OCI-LY7 (cell line): ENCODE measurements at regions not wholly inside any gene's neighbourhood (a gene's known extent, or its start where the extent isn't known, plus 50 kb on each side); places are given as distances from the start of the nearest gene placed in this dataset.

Experiments
- BruUV-seq: library from RNA; stranded (reverse); fragments of 400-500 nt; replicated peaks from 2 replicates; lab custom pipeline; 2021; lab: Mats Ljungman, UMichigan
- CTCF ChIA-PET: fragments of 300-600 bp; sonication (Branson Sonifier 250); formaldehyde crosslinking; loops from one replicate; lab custom pipeline; 2022; ENCODE audit warnings: antibody characterized with exemption; ENCODE audit not compliant: unreplicated experiment; lab: Charles Lee
- POLR2A ChIA-PET: fragments of 300-600 bp; sonication (Branson Sonifier 250); formaldehyde crosslinking; loops from one replicate; lab custom pipeline; 2022; ENCODE audit warnings: antibody characterized with exemption; lab: Charles Lee
- DNase-seq: peaks from one replicate; pipeline ENCODE4 v3.0.0-alpha.2; 2015; ENCODE audit warnings: low spot score
- H2AFZ ChIP-seq: fragments of 200-600 bp; sonication (generic), shearing (Covaris generic); 2 replicates; pipeline ENCODE4 v1.6.1; 2014; ENCODE audit warnings: mild to moderate bottlenecking, antibody characterized with exemption, low read length, moderate library complexity
- H3K27ac ChIP-seq: fragments of 200-600 bp; sonication (generic); 2 replicates; pipeline ENCODE4 v1.5.1; 2014; ENCODE audit warnings: mixed run types, low read depth, mild to moderate bottlenecking, moderate library complexity, low read length, inconsistent platforms; ENCODE audit not compliant: poor library complexity, severe bottlenecking
- H3K36me3 ChIP-seq: fragments of 200-600 bp; sonication (generic); 2 replicates; pipeline ENCODE4 v1.6.1; 2014; ENCODE audit warnings: mild to moderate bottlenecking, antibody characterized with exemption, low read length, moderate library complexity, mixed read lengths; ENCODE audit not compliant: insufficient read depth
- H3K4me1 ChIP-seq: fragments of 200-600 bp; sonication (generic); 2 replicates; pipeline ENCODE4 v1.5.1; 2014; ENCODE audit warnings: mild to moderate bottlenecking, low read length; ENCODE audit not compliant: insufficient read depth, poor library complexity, severe bottlenecking
- H3K4me2 ChIP-seq: fragments of 200-600 bp; sonication (generic); 2 replicates; pipeline ENCODE4 v1.6.1; 2014; ENCODE audit warnings: mild to moderate bottlenecking, low read length
- H3K4me3 ChIP-seq: fragments of 200-600 bp; sonication (generic); 2 replicates; pipeline ENCODE4 v1.5.1; 2014; ENCODE audit warnings: mild to moderate bottlenecking, low read depth, low read length; ENCODE audit not compliant: poor library complexity, severe bottlenecking
- H3K79me2 ChIP-seq: fragments of 200-600 bp; sonication (generic); 2 replicates; pipeline ENCODE4 v1.6.1; 2016; ENCODE audit warnings: low read depth, mild to moderate bottlenecking, low read length, moderate library complexity, mixed read lengths; ENCODE audit not compliant: insufficient read depth
- H3K9me2 ChIP-seq: fragments of 200-600 bp; sonication (generic); 2 replicates; pipeline ENCODE4 v1.6.1; 2016; ENCODE audit warnings: mild to moderate bottlenecking, low read length, mixed read lengths; ENCODE audit not compliant: insufficient read depth
- H3K9me3 ChIP-seq: fragments of 200-600 bp; sonication (generic); 2 replicates; pipeline ENCODE4 v1.6.1; 2014; ENCODE audit warnings: mild to moderate bottlenecking, mixed run types, low read length, mixed read lengths
- H4K20me1 ChIP-seq: fragments of 200-600 bp; sonication (generic); 2 replicates; pipeline ENCODE4 v1.6.1; 2014; ENCODE audit warnings: mild to moderate bottlenecking, antibody characterized with exemption, low read length, moderate library complexity, mixed read lengths; ENCODE audit not compliant: insufficient read depth
- CTCF ChIP-seq: fragments of 200-600 bp; sonication (generic); conservative IDR thresholded peaks from 2 replicates; pipeline ENCODE4 v1.5.1; 2014; ENCODE audit warnings: mild to moderate bottlenecking, antibody characterized with exemption, low read length, moderate library complexity, mixed read lengths
- EZH2phosphoT487 ChIP-seq: fragments of 200-600 bp; sonication (generic); IDR thresholded peaks from 2 replicates; pipeline ENCODE4 v1.6.1; 2018; ENCODE audit warnings: low read depth, borderline replicate concordance, mild to moderate bottlenecking, mixed run types, antibody characterized with exemption, low read length, moderate library complexity, mixed read lengths
- intact Hi-C: fragments of 100-400 bp; cut with micrococcal nuclease; formaldehyde crosslinking; loops from one replicate; pipeline ENCODE4 v1.10.0; 2022; ENCODE audit not compliant: unreplicated experiment

GRCh38 chr5:6090838-6091237 lies 287.5 kb downstream of the MED10 start:
- Histone ChIP-seq H3K27ac (no peak overlapping the region), H3K4me2 (no peak overlapping the region), H3K4me3 (no peak overlapping the region), H4K20me1 (no peaks in the 10 kb centered on the region), H3K9me2 (no peaks in the 10 kb centered on the region), H3K36me3 (no peaks in the 10 kb centered on the region), H3K79me2 (no peaks in the 10 kb centered on the region), H2AFZ (no peak overlapping the region), H3K9me3 (no peaks in the 10 kb centered on the region), H3K4me1 (no peaks in the 10 kb centered on the region)
- DNase-seq: no peak
- CTCF ChIA-PET: no interaction called here
- intact Hi-C loops: no loop called here
- POLR2A ChIA-PET: interaction anchor here (0.6 kb wide), 1 partner anchor 287 kb away, joined by 3 read pairs; the partner anchor contains the start of gene MED10
- BruUV-seq: no TSS peak
- TF ChIP-seq CTCF (no peak), EZH2phosphoT487 (no peak)

- Histone ChIP-seq H3K4me1 (no peaks in the 10 kb centered on the region), H3K4me2 (no peak overlapping the region), H3K4me3 (no peak overlapping the region), H3K79me2 (no peaks in the 10 kb centered on the region), H3K27ac (no peak overlapping the region), H4K20me1 (no peaks in the 10 kb centered on the region), H3K9me3 (no peaks in the 10 kb centered on the region), H2AFZ (no peak overlapping the region), H3K36me3 (no peaks in the 10 kb centered on the region), H3K9me2 (no peaks in the 10 kb centered on the region)
- intact Hi-C loops: no loop called here
- no peak for DNase-seq
- TF ChIP-seq EZH2phosphoT487 (no peak), CTCF (no peak)
- ChIA-PET POLR2A (interaction anchor here (0.6 kb wide), 1 partner anchor 11 kb away, joined by 5 read pairs; no protein-coding TSS in a partner anchor), CTCF (no interaction called here)
- BruUV-seq: no TSS peak
These were observed 288.2 kb downstream of the MED10 start for GRCh38 chr5:6090079-6090654.

- Histone ChIP-seq H3K9me2 (no peaks in the 10 kb centered on the region), H3K79me2 (no peaks in the 10 kb centered on the region), H4K20me1 (no peaks in the 10 kb centered on the region), H2AFZ (no peak overlapping the region), H3K4me2 (no peak overlapping the region), H3K4me3 (no peak overlapping the region), H3K36me3 (no peaks in the 10 kb centered on the region), H3K27ac (no peak overlapping the region), H3K4me1 (no peaks in the 10 kb centered on the region), H3K9me3 (no peaks in the 10 kb centered on the region)
- CTCF ChIA-PET: no interaction called here
- no peak for TF ChIP-seq CTCF
- TF ChIP-seq EZH2phosphoT487: no peak
- no peak for DNase-seq
- no TSS peak for BruUV-seq
- POLR2A ChIA-PET: no interaction called here
- intact Hi-C loops: no loop called here
These were observed 289.6 kb downstream of the MED10 start for GRCh38 chr5:6088706-6089105.
